Osteoblast (primary cell): ENCODE measurements at regions not wholly inside any gene's neighbourhood (a gene's known extent, or its start where the extent isn't known, plus 50 kb on each side); places are given as distances from the start of the nearest gene placed in this dataset.

ENCODE experiments used
- DNase-seq: peaks from one replicate; pipeline ENCODE4 v3.0.0; 2011; ENCODE audit warnings: low spot score, mixed read lengths; ENCODE audit not compliant: insufficient read length; ENCODE audit errors: missing footprints
- H2AFZ ChIP-seq: 2 replicates; pipeline ENCODE4 v1.6.0; 2011; ENCODE audit warnings: mild to moderate bottlenecking, low read length
- H3K27ac ChIP-seq: 2 replicates; pipeline ENCODE4 v1.5.1; 2011; ENCODE audit warnings: mild to moderate bottlenecking, low read depth, low read length, moderate library complexity
- H3K27me3 ChIP-seq: 2 replicates; pipeline ENCODE4 v1.6.0; 2012; ENCODE audit warnings: mild to moderate bottlenecking, control low read depth, inconsistent platforms, low read length, moderate library complexity; ENCODE audit not compliant: insufficient read depth
- H3K36me3 ChIP-seq: 2 replicates; pipeline ENCODE4 v1.5.1; 2011; ENCODE audit warnings: mild to moderate bottlenecking, low read length, control low read depth, moderate library complexity; ENCODE audit not compliant: insufficient read depth
- H3K4me1 ChIP-seq: 2 replicates; pipeline ENCODE4 v1.5.1; 2011; ENCODE audit warnings: mild to moderate bottlenecking, low read length, control low read depth, moderate library complexity; ENCODE audit not compliant: insufficient read depth
- H3K4me2 ChIP-seq: 2 replicates; pipeline ENCODE4 v1.6.0; 2011; ENCODE audit warnings: mild to moderate bottlenecking, low read length; ENCODE audit not compliant: insufficient read depth
- H3K4me3 ChIP-seq: fragments of 200-600 bp; sonication (generic); 3 replicates; pipeline ENCODE4 v1.5.1; 2012; ENCODE audit warnings: mild to moderate bottlenecking, low read length, inconsistent platforms; ENCODE audit not compliant: insufficient read depth
- H3K79me2 ChIP-seq: 2 replicates; pipeline ENCODE4 v1.6.0; 2012; ENCODE audit warnings: mild to moderate bottlenecking, low read length, control low read depth, inconsistent platforms; ENCODE audit not compliant: insufficient read depth
- H3K9me3 ChIP-seq: 2 replicates; pipeline ENCODE4 v1.5.1; 2011; ENCODE audit warnings: low read depth, low read length, control low read depth
- H4K20me1 ChIP-seq: 2 replicates; pipeline ENCODE4 v1.6.0; 2012; ENCODE audit warnings: mild to moderate bottlenecking, low read length, control low read depth; ENCODE audit not compliant: insufficient read depth
- CTCF ChIP-seq: IDR thresholded peaks from 2 replicates; pipeline ENCODE4 v1.5.1; 2011; ENCODE audit warnings: mild to moderate bottlenecking, low read depth, low read length, moderate library complexity; ENCODE audit errors: extremely low read depth

DNA sequence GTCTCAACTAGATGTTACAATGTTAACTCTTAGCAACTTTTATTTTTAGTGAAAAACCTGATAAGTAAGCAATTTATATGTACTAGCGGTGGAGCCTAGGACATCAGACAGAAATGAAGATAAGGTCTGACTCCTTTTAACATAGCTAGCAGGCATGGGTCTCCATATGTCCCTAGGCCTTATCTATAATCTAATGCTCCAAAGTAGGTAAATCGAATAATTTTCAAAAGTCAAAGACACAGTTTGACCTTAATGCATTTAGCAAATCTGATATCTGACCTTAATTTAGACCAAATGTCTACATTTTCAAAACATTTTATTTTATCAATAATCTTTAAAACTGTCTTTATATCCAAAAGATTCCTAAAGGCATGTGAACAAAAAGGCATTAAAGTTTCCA is 305.0 kb upstream of the CCNH start:
- Histone ChIP-seq H3K27me3 (no peaks in the 10 kb centered on the region), H2AFZ (no peak overlapping the region), H3K36me3 (no peaks in the 10 kb centered on the region), H3K27ac (no peak overlapping the region), H3K79me2 (no peaks in the 10 kb centered on the region), H3K4me1 (no peaks in the 10 kb centered on the region), H3K9me3 (no peaks in the 10 kb centered on the region), H3K4me3 (no peak overlapping the region), H4K20me1 (no peaks in the 10 kb centered on the region), H3K4me2 (no peak overlapping the region)
- no peak for DNase-seq
- no peak for TF ChIP-seq CTCF

- Histone ChIP-seq H4K20me1 (no peaks in the 10 kb centered on the region), H3K4me2 (no peak overlapping the region), H3K4me1 (no peaks in the 10 kb centered on the region), H3K27me3 (no peaks in the 10 kb centered on the region), H3K36me3 (no peaks in the 10 kb centered on the region), H2AFZ (no peak overlapping the region), H3K79me2 (no peaks in the 10 kb centered on the region), H3K9me3 (peaks cover 3% of the 10 kb centered on the region), H3K4me3 (no peak overlapping the region), H3K27ac (no peak overlapping the region)
- no peak for TF ChIP-seq CTCF
- no peak for DNase-seq
Observed at GRCh38 chr5:87705876-87706275, 293.1 kb upstream of the CCNH start.

GRCh38 chr5:87686975-87687374 is 274.2 kb upstream of the CCNH start:
- Histone ChIP-seq H3K27ac (no peak overlapping the region), H3K9me3 (no peaks in the 10 kb centered on the region), H3K4me2 (no peak overlapping the region), H3K36me3 (no peaks in the 10 kb centered on the region), H2AFZ (no peak overlapping the region), H3K27me3 (no peaks in the 10 kb centered on the region), H3K4me3 (no peak overlapping the region), H3K4me1 (no peaks in the 10 kb centered on the region), H3K79me2 (no peaks in the 10 kb centered on the region), H4K20me1 (no peaks in the 10 kb centered on the region)
- no peak for DNase-seq
- TF ChIP-seq CTCF, result no peak

DNA sequence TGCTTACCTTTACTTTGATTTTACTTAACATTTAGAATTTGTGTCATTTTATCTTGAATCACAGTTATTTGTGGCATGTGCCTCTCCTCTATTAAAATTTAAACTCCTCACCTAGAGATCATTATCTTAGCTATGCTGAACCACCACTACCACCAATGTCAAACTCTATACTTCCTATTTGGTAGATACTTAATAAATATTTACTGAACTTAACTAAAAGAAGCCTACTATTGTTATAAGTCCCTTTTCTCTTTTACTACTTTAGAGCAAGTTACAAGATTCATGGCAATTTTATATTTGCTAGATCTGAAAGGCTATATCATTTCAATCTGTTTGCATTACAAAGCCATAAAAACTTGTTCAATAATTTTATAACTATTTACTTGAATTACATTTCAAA is 273.3 kb upstream of the CCNH start:
- Histone ChIP-seq H3K9me3 (no peaks in the 10 kb centered on the region), H2AFZ (no peak overlapping the region), H3K4me3 (no peak overlapping the region), H3K27me3 (no peaks in the 10 kb centered on the region), H3K27ac (no peak overlapping the region), H3K36me3 (no peaks in the 10 kb centered on the region), H3K79me2 (no peaks in the 10 kb centered on the region), H3K4me2 (no peak overlapping the region), H4K20me1 (no peaks in the 10 kb centered on the region), H3K4me1 (no peaks in the 10 kb centered on the region)
- TF ChIP-seq CTCF, result no peak
- DNase-seq, result no peak
